ENCODE measurements at regions not wholly inside any gene's neighbourhood (a gene's known extent, or its start where the extent isn't known, plus 50 kb on each side); places are given as distances from the start of the nearest gene placed in this dataset.

DNA sequence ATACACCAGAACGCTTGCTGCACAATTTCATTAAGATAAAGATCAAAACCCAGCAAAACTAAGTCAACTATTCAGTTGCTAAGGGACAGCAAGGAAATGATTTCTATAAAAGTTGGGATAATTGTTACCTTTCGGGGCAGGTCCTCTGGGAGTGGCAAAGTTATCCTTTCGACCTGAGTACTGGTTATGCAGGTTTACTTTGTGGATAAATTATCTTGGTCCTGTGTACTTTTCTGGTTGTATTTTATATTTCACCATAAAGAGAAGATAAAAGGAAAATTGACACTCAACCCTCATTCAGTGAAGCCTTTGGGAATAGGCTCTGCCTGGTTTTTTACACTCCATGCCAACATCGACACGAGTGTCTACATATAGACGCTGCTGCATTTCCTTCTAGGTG, 146.5 kb downstream of the SYK start:
- no peaks in the 10 kb centered on the region for H3K9me3 Mint-ChIP-seq
- no peak for ATAC-seq
- DNase-seq (ENCODE audit: low spot score in 2 of 2), result no peak
- H3K4me1 Mint-ChIP-seq, result peaks cover 4% of the 10 kb centered on the region
- H3K4me3 Mint-ChIP-seq, result no peak overlapping the region
- no peak overlapping the region for H3K27ac Mint-ChIP-seq
- no peaks in the 10 kb centered on the region for H3K36me3 Mint-ChIP-seq

DNA sequence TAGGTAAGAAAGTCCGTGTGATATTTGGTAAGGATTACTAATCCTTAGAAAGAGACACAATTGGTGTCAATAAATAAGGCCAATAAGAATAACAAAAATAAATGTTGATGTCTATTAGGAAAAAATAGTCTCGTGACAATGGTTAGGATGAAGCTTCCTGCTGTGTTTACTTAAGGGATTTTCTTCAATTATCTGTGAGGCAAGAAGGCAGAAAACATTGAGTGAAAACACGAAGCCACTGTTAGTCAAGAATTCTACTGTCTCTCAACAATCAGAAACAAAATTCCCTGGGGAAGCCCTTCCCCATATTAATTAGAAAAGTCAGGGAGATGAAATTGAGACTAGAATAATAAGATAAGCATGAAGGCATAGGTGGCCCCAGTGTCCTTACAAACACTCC, 149.0 kb downstream of the SYK start:
- no peak overlapping the region for H3K27ac Mint-ChIP-seq
- H3K4me3 Mint-ChIP-seq, result no peak overlapping the region
- ATAC-seq (no peak), DNase-seq (ENCODE audit: low spot score in 2 of 2) (no peak)
- H3K36me3 Mint-ChIP-seq, result no peaks in the 10 kb centered on the region
- H3K4me1 Mint-ChIP-seq, result no peaks in the 10 kb centered on the region
- no peaks in the 10 kb centered on the region for H3K9me3 Mint-ChIP-seq

GRCh38 chr9:90953200-90953599, 151.6 kb downstream of the SYK start:
- no peaks in the 10 kb centered on the region for H3K9me3 Mint-ChIP-seq
- no peaks in the 10 kb centered on the region for H3K4me1 Mint-ChIP-seq
- ATAC-seq, result no peak
- H3K36me3 Mint-ChIP-seq, result no peaks in the 10 kb centered on the region
- DNase-seq (ENCODE audit: low spot score in 2 of 2), result no peak
- H3K27ac Mint-ChIP-seq, result no peak overlapping the region
- H3K4me3 Mint-ChIP-seq, result no peak overlapping the region

GRCh38 chr9:90953805-90954204, 152.2 kb downstream of the SYK start:
- H3K4me1 Mint-ChIP-seq, result no peaks in the 10 kb centered on the region
- H3K27ac Mint-ChIP-seq, result no peak overlapping the region
- no peak overlapping the region for H3K4me3 Mint-ChIP-seq
- H3K9me3 Mint-ChIP-seq, result no peaks in the 10 kb centered on the region
- no peak for DNase-seq (ENCODE audit: low spot score in 2 of 2)
- no peaks in the 10 kb centered on the region for H3K36me3 Mint-ChIP-seq
- no peak for ATAC-seq

- DNase-seq (ENCODE audit: low spot score in 2 of 2) (no peak), ATAC-seq (no peak)
- Mint-ChIP-seq H3K27ac (no peak overlapping the region), H3K4me1 (no peaks in the 10 kb centered on the region), H3K9me3 (no peaks in the 10 kb centered on the region), H3K36me3 (no peaks in the 10 kb centered on the region), H3K4me3 (no peak overlapping the region)
Observed at GRCh38 chr9:90956026-90956810, 154.6 kb downstream of the SYK start.

DNA sequence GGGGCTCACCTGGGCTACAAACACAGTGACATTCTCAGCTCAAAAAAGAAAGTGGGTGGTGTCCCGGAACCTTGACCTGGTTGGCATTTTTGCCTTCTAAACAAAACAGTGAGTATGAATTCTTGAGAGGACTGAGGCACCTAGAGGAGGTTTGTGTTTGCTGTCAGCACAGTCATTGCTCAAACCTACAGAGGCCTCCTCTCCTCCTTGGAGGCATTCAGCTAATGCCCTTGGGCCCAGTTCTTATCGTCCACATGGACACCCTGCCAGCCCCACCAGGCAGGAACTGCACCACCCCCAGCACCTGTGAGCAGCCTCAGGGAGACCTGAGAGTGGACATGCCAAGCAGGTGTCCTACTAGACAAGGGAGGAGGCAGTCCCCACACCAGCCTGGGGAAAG, 156.7 kb downstream of the SYK start:
- Mint-ChIP-seq H3K36me3 (no peaks in the 10 kb centered on the region), H3K4me3 (no peak overlapping the region), H3K9me3 (no peaks in the 10 kb centered on the region), H3K27ac (no peak overlapping the region), H3K4me1 (no peaks in the 10 kb centered on the region)
- ATAC-seq, result no peak
- no peak for DNase-seq (ENCODE audit: low spot score in 2 of 2)

DNA sequence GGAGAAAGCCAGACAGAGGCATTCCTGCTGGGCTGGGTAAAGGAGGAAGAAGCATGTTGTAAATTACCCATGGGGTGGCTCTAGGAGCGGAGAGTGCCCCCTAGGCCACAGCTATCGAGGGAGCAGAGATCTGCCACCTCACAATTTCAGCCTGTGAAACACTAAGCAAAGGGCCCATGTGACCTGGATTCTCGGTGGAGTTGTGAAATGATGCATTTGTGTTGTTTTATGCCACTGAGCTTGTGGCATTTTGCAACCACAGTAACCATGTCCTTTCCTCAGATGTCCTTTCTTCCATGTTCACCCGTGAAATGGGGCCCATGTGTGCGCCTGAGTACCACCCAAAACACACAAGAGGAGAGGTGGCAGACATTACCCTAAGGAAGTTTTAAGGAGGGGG, 159.3 kb downstream of the SYK start:
- DNase-seq (ENCODE audit: low spot score in 2 of 2) (no peak), ATAC-seq (no peak)
- H3K27ac Mint-ChIP-seq, result no peak overlapping the region
- no peaks in the 10 kb centered on the region for H3K9me3 Mint-ChIP-seq
- no peaks in the 10 kb centered on the region for H3K36me3 Mint-ChIP-seq
- H3K4me1 Mint-ChIP-seq, result peaks cover 22% of the 10 kb centered on the region
- no peak overlapping the region for H3K4me3 Mint-ChIP-seq

DNA sequence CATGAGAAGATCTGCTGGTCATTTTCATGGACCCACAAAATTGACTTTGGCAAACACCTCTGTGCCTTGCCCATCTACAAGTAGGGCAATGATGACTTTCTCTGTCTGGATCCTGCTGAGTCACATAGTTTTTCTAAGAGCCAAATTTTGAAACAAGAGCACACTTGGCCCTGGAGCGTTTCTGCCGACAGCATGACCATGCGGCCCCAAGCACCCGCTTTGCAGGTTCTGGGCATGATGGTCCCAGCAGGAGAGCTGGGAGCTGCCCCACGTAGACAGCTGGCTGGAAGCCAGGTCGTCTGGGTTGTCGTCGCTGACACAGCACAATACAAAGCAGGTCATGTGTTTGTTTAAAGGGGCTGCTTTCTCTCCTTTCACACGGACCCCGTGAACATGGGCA, 159.8 kb downstream of the SYK start:
- H3K9me3 Mint-ChIP-seq, result no peaks in the 10 kb centered on the region
- ATAC-seq (no peak), DNase-seq (ENCODE audit: low spot score in 2 of 2) (no peak)
- no peaks in the 10 kb centered on the region for H3K36me3 Mint-ChIP-seq
- H3K27ac Mint-ChIP-seq, result no peak overlapping the region
- no peak overlapping the region for H3K4me3 Mint-ChIP-seq
- H3K4me1 Mint-ChIP-seq, result peaks cover 27% of the 10 kb centered on the region

DNA sequence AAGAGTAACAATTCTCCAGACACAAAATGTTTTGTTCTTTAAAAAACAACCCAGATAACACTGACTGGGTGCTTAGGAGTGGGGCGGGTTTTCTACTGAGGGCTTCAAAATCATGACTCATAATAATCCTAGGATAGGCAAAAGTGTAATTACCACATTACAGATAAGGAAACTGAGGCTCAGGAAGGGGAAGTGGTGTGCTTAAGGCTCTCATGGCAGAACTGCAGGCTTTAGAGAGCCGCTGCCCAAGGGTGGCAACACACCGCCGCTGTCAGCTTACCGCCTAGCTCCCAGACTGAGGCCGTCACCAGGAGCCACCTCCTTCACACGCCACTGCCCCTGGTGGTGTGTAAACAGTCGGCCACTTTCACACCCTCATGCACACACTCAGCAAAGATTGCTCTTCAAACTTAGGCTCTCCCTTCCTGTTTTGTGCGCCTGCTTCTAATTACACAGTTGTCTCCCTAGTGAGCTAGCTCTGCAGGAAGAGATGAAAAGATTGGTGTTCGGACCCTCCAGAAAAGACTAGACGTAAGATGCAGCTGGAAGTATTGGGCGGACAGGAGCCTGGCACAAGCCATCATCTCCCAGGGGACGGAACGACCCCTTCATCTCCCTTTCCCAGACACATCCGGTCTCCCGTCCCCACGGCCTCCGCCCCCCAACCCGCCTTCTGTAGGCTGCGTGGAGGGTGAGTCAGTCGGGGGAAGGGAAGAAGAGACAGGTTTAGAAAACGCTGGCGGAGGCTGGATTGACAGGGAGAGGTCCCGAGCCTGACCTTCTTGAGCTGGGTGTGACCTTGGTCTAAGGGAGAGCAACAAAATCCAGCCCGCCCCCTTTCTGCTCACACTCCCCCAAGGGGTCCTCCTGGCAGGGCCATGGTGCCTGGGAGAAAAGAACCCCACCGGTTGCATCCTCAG, 162.7 kb downstream of the SYK start:
- ATAC-seq, result peak; percentile 72

GRCh38 chr9:90965226-90966030, 163.8 kb downstream of the SYK start:
- peak; percentile 31 for ATAC-seq
- Mint-ChIP-seq H3K27ac (no peak overlapping the region), H3K9me3 (no peaks in the 10 kb centered on the region), H3K36me3 (no peaks in the 10 kb centered on the region), H3K4me1 (peaks cover 39% of the 10 kb centered on the region), H3K4me3 (peak overlapping the region; percentile 50)
- no peak for DNase-seq (ENCODE audit: low spot score in 2 of 2)

More for the DNA sequence above, 162.7 kb downstream of the SYK start:
- DNase-seq (ENCODE audit: low spot score in 2 of 2), result peak; percentile 20 to 64
- H3K27ac Mint-ChIP-seq, result peak overlapping the region; percentile 13
- no peaks in the 10 kb centered on the region for H3K9me3 Mint-ChIP-seq
- H3K4me3 Mint-ChIP-seq, result peak overlapping the region; percentile 50
- H3K4me1 Mint-ChIP-seq, result peaks cover 39% of the 10 kb centered on the region
- H3K36me3 Mint-ChIP-seq, result no peaks in the 10 kb centered on the region

- ATAC-seq (no peak), DNase-seq (ENCODE audit: low spot score in 2 of 2) (no peak)
- peak overlapping the region; percentile 62 for H3K27ac Mint-ChIP-seq
- peak overlapping the region; percentile 50 for H3K4me3 Mint-ChIP-seq
- H3K4me1 Mint-ChIP-seq, result peaks cover 39% of the 10 kb centered on the region
- H3K36me3 Mint-ChIP-seq, result no peaks in the 10 kb centered on the region
- no peaks in the 10 kb centered on the region for H3K9me3 Mint-ChIP-seq
Observed at GRCh38 chr9:90966031-90966290, 164.3 kb downstream of the SYK start.

GRCh38 chr9:90966480-90967144, 165.0 kb downstream of the SYK start:
- Mint-ChIP-seq H3K9me3 (no peaks in the 10 kb centered on the region), H3K4me3 (peak overlapping the region; percentile 50), H3K36me3 (no peaks in the 10 kb centered on the region), H3K27ac (peak overlapping the region; percentile 62), H3K4me1 (peaks cover 39% of the 10 kb centered on the region)
- DNase-seq (ENCODE audit: low spot score in 2 of 2) (peak in 1 of 2 donors; percentile 73), ATAC-seq (peak; percentile 84)

DNA sequence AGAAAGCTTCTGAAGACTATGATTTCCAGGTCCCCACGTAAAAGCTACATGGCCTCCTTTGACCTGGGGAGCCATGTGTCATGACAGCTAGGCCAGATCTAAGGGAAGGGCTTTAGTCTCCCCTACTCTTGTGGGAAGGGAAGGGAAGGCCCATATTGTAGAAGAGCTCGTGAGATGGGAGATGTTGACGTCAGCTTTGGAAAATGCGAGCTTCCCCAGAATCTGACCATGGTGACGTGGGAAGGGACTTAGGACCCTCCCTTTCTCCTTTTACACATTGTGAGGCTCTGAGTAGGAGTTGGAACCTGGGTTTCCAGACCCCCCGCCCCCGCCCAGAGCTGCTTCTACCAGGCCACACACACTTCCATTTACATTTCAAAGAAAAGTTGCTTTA, 165.5 kb downstream of the SYK start:
- Mint-ChIP-seq H3K4me1 (peaks cover 42% of the 10 kb centered on the region), H3K4me3 (peak overlapping the region; percentile 50), H3K36me3 (no peaks in the 10 kb centered on the region), H3K27ac (peak overlapping the region; percentile 62), H3K9me3 (no peaks in the 10 kb centered on the region)
- ATAC-seq (no peak), DNase-seq (ENCODE audit: low spot score in 2 of 2) (no peak)

- no peak for ATAC-seq
- H3K4me1 Mint-ChIP-seq, result peaks cover 43% of the 10 kb centered on the region
- no peaks in the 10 kb centered on the region for H3K9me3 Mint-ChIP-seq
- peak overlapping the region; percentile 5 for H3K27ac Mint-ChIP-seq
- no peaks in the 10 kb centered on the region for H3K36me3 Mint-ChIP-seq
- H3K4me3 Mint-ChIP-seq, result no peak overlapping the region
- DNase-seq (ENCODE audit: low spot score in 2 of 2), result no peak
Observed at GRCh38 chr9:90969021-90969675, 167.5 kb downstream of the SYK start.
